NCI-H146 treated with DMSO at 0.1 percent for 48 hours (cell line): ENCODE measurements at regions not wholly inside any gene's neighbourhood (a gene's known extent, or its start where the extent isn't known, plus 50 kb on each side); places are given as distances from the start of the nearest gene placed in this dataset.

Source experiments
- DNase-seq: peaks from one replicate; lab custom pipeline; 2025; ENCODE audit not compliant: unreplicated experiment; lab: John Stamatoyannopoulos, UW

DNA sequence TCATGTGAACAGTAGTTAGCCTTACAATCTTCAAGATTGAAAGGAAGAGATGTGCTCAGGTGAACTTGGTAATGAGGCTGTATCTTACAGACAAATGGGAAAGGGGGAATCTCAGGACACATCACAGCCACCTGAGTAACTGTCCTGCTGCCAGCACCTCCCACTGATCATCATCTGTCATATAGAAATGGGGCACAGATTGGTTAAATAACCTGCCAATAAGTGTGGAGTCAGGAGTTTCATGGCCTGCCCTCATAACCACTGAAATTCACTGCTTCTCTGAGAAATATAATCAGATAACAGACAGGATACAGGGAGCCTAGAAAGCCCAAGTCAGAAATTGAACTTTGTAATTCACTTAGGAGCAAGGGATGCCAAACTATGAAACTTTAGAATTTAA, 64.9 kb upstream of the TAS2R16 start:
- no peak for DNase-seq

GRCh38 chr7:123057911-123058310, 62.4 kb upstream of the TAS2R16 start:
- DNase-seq, result no peak

GRCh38 chr7:123054357-123055133, 59.0 kb upstream of the TAS2R16 start:
- peak; percentile 8 for DNase-seq

DNA sequence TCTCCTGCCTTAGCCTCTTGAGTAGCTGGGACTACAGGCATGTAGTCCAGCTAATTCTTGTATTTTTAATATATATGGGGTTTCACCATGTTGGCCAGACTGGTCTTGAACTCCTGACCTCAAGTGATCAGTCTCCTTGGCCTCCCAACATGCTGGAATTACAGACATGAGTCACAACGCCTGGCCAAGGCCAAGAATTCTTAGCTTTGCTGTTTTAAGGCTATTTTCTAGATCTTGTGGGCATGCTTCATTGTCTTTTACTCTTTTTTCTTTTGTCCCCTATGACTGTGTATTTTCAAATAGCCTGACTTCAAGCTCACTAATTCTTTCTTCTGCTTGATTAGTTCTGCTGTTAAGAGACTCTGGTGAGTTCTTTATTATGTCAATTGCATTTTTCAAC, 56.4 kb upstream of the TAS2R16 start:
- no peak for DNase-seq

- DNase-seq, result no peak
Measured at GRCh38 chr7:123047955-123048354, 52.5 kb upstream of the TAS2R16 start.
